WTC11 (cell line): ENCODE measurements at regions not wholly inside any gene's neighbourhood (a gene's known extent, or its start where the extent isn't known, plus 50 kb on each side); places are given as distances from the start of the nearest gene placed in this dataset.

ENCODE experiments used
- ATAC-seq: fragments of 200-7000 bp; cut with Tn5 transposase; 2 replicates; pipeline ENCODE4 v1.10.0; 2021; ENCODE audit warnings: mild to moderate bottlenecking, moderate library complexity
- CTCF ChIA-PET: fragments of 300-600 bp; sonication (Branson Sonifier 250); formaldehyde crosslinking; loops from one replicate; lab custom pipeline; 2021; ENCODE audit warnings: antibody characterized with exemption; lab: Charles Lee
- POLR2A ChIA-PET: fragments of 350-600 bp; sonication (Branson Sonifier 250); formaldehyde crosslinking; loops from one replicate; lab custom pipeline; 2021; ENCODE audit warnings: antibody characterized with exemption; lab: Charles Lee
- DNase-seq: peaks from one replicate; pipeline ENCODE4 v3.0.0; 2021; ENCODE audit warnings: low spot score
- H3K27ac Mint-ChIP-seq: 2 replicates; pipeline ENCODE4 v1.8.0; 2021; ENCODE audit warnings: mixed read lengths
- H3K27me3 Mint-ChIP-seq: 2 replicates; pipeline ENCODE4 v1.8.0; 2021; ENCODE audit warnings: low read depth, mild to moderate bottlenecking, moderate library complexity, mixed read lengths
- H3K36me3 Mint-ChIP-seq: 2 replicates; pipeline ENCODE4 v1.8.0; 2021; ENCODE audit warnings: mixed read lengths
- H3K4me1 Mint-ChIP-seq: 2 replicates; pipeline ENCODE4 v1.8.0; 2022; ENCODE audit warnings: mixed read lengths
- H3K4me3 Mint-ChIP-seq: 2 replicates; pipeline ENCODE4 v1.8.0; 2021; ENCODE audit warnings: mild to moderate bottlenecking, moderate library complexity, mixed read lengths
- H3K9me3 Mint-ChIP-seq: 2 replicates; pipeline ENCODE4 v1.8.0; 2021; ENCODE audit warnings: mixed read lengths
- ATF2 ChIP-seq: sonication (generic); formaldehyde crosslinking; IDR thresholded peaks from 2 replicates; pipeline ENCODE4 v1.8.1; 2022; ENCODE audit warnings: low read depth, missing genetic modification reagents, borderline replicate concordance
- ATF6 ChIP-seq: sonication (generic); formaldehyde crosslinking; IDR thresholded peaks from 2 replicates; pipeline ENCODE4 v1.8.1; 2023; ENCODE audit warnings: mild to moderate bottlenecking, missing genetic modification reagents
- CREB1 ChIP-seq: sonication (generic); formaldehyde crosslinking; IDR thresholded peaks from 2 replicates; pipeline ENCODE4 v1.8.0; 2023; ENCODE audit warnings: mild to moderate bottlenecking, missing genetic modification reagents
- CREM ChIP-seq: sonication (generic); formaldehyde crosslinking; IDR thresholded peaks from 2 replicates; pipeline ENCODE4 v1.8.1; 2022; ENCODE audit warnings: mild to moderate bottlenecking, missing genetic modification reagents, moderate library complexity
- CTCF ChIP-seq: fragments of 200-600 bp; IDR thresholded peaks from 2 replicates; pipeline ENCODE4 v1.8.0; 2022; ENCODE audit warnings: antibody characterized with exemption
- E2F1 ChIP-seq: sonication (generic); formaldehyde crosslinking; IDR thresholded peaks from 2 replicates; pipeline ENCODE4 v1.8.0; 2022; ENCODE audit warnings: mild to moderate bottlenecking, missing genetic modification reagents
- EMX1 ChIP-seq: fragments of 250-450 bp; sonication (Bioruptor Pico); IDR thresholded peaks from 2 replicates; pipeline ENCODE4 v1.8.0; 2021; ENCODE audit warnings: mild to moderate bottlenecking
- HMGA2 ChIP-seq: fragments of 250-450 bp; sonication (Bioruptor Pico); IDR thresholded peaks from 2 replicates; pipeline ENCODE4 v1.4.0; 2021; ENCODE audit warnings: mild to moderate bottlenecking, moderate library complexity
- KAT7 ChIP-seq: sonication (generic); formaldehyde crosslinking; IDR thresholded peaks from 2 replicates; pipeline ENCODE4 v1.8.1; 2023; ENCODE audit warnings: missing genetic modification reagents, mild to moderate bottlenecking, borderline replicate concordance
- MXD4 ChIP-seq: fragments of 250-450 bp; sonication (Bioruptor Pico); IDR thresholded peaks from 2 replicates; pipeline ENCODE4 v1.8.0; 2021; ENCODE audit warnings: mild to moderate bottlenecking, moderate library complexity, borderline replicate concordance
- NR3C1 ChIP-seq: sonication (generic); formaldehyde crosslinking; conservative IDR thresholded peaks from 2 replicates; pipeline ENCODE4 v1.8.1; 2023; ENCODE audit warnings: low read depth, mild to moderate bottlenecking, missing genetic modification reagents
- RELA ChIP-seq: sonication (generic); formaldehyde crosslinking; IDR thresholded peaks from 2 replicates; pipeline ENCODE4 v1.8.1; 2022; ENCODE audit warnings: missing genetic modification reagents, mild to moderate bottlenecking, borderline replicate concordance
- RORB ChIP-seq: fragments of 250-450 bp; sonication (Bioruptor Pico); IDR thresholded peaks from 2 replicates; pipeline ENCODE4 v1.9.0; 2021; ENCODE audit warnings: mild to moderate bottlenecking
- SOX15 ChIP-seq: fragments of 250-450 bp; sonication (Bioruptor Pico); IDR thresholded peaks from 2 replicates; pipeline ENCODE4 v1.9.0; 2021; ENCODE audit warnings: mild to moderate bottlenecking
- ZBTB21 ChIP-seq: sonication (generic); formaldehyde crosslinking; IDR thresholded peaks from 2 replicates; pipeline ENCODE4 v1.8.1; 2023; ENCODE audit warnings: mild to moderate bottlenecking, missing genetic modification reagents, borderline replicate concordance
- ZMAT4 ChIP-seq: fragments of 250-450 bp; sonication (Bioruptor Pico); IDR thresholded peaks from 2 replicates; pipeline ENCODE4 v1.9.0; 2021; ENCODE audit warnings: mild to moderate bottlenecking
- ZNF121 ChIP-seq: sonication (generic); formaldehyde crosslinking; IDR thresholded peaks from 2 replicates; pipeline ENCODE4 v1.8.0; 2023; ENCODE audit warnings: missing genetic modification reagents
- ZNF138 ChIP-seq: sonication (generic); formaldehyde crosslinking; conservative IDR thresholded peaks from 2 replicates; pipeline ENCODE4 v1.8.1; 2022; ENCODE audit warnings: mild to moderate bottlenecking, moderate library complexity, missing genetic modification reagents
- ZNF416 ChIP-seq: fragments of 250-450 bp; sonication (Bioruptor Pico); IDR thresholded peaks from 2 replicates; pipeline ENCODE4 v1.9.0; 2021; ENCODE audit warnings: mild to moderate bottlenecking, inconsistent platforms
- ZSCAN18 ChIP-seq: fragments of 250-450 bp; sonication (Bioruptor Pico); IDR thresholded peaks from 2 replicates; pipeline ENCODE4 v2.1.2; 2022; ENCODE audit warnings: mild to moderate bottlenecking, moderate library complexity
- TF ChIP-seq, protein P1 (sequence below): sonication (generic); formaldehyde crosslinking; IDR thresholded peaks from 2 replicates; pipeline ENCODE4 v1.8.0; 2022; ENCODE audit warnings: mild to moderate bottlenecking, missing genetic modification reagents
- TF ChIP-seq, protein P2 (sequence below): fragments of 250-450 bp; sonication (Bioruptor Pico); IDR thresholded peaks from 2 replicates; pipeline ENCODE4 v1.8.0; 2021; ENCODE audit warnings: mild to moderate bottlenecking

DNA sequence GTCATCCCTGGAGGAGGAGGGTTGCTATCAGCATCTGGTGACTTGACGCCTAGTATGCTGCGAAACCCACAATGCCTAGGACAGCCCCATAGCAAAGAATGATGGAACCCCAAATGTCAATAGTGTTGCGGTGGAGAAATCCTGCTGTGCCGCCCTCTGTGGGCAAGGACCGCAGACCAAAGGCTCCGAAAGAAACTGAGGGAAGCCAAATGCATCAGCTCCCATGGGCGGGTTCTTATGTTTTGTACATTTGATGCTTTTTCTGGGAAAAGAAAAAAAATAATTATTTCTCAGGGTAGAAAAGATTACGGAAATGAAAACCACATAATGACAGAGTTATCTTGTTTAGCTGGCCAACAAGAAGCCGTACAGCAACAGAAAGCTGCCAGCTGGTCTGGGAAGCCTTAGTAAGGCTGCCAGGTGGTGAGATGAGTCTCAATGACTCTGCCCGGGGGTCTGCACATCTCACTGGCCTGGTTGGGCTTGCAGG lies 95.0 kb upstream of the TBL1X start:
- ChIA-PET POLR2A (no interaction called here), CTCF (no interaction called here)
- Mint-ChIP-seq H3K36me3 (no peaks in the 10 kb centered on the region), H3K27ac (no peak overlapping the region), H3K4me3 (no peak overlapping the region), H3K27me3 (no peaks in the 10 kb centered on the region), H3K9me3 (no peaks in the 10 kb centered on the region), H3K4me1 (peaks cover 7% of the 10 kb centered on the region)
- DNase-seq (no peak), ATAC-seq (no peak)
- TF ChIP-seq E2F1 (CRISPR knock-in tag): no peak
- no peak for TF ChIP-seq RELA (CRISPR knock-in tag)
- no peak for TF ChIP-seq ZSCAN18 (CRISPR knock-in tag)
- no peak for TF ChIP-seq EMX1
- TF ChIP-seq, protein P1, sequence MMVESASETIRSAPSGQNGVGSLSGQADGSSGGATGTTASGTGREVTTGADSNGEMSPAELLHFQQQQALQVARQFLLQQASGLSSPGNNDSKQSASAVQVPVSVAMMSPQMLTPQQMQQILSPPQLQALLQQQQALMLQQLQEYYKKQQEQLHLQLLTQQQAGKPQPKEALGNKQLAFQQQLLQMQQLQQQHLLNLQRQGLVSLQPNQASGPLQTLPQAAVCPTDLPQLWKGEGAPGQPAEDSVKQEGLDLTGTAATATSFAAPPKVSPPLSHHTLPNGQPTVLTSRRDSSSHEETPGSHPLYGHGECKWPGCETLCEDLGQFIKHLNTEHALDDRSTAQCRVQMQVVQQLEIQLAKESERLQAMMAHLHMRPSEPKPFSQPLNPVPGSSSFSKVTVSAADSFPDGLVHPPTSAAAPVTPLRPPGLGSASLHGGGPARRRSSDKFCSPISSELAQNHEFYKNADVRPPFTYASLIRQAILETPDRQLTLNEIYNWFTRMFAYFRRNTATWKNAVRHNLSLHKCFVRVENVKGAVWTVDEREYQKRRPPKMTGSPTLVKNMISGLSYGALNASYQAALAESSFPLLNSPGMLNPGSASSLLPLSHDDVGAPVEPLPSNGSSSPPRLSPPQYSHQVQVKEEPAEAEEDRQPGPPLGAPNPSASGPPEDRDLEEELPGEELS (CRISPR knock-in tag): no peak
- TF ChIP-seq CREB1 (CRISPR knock-in tag): no peak
- TF ChIP-seq CREM (CRISPR knock-in tag): no peak
- no peak for TF ChIP-seq CTCF
- no peak for TF ChIP-seq MXD4 (CRISPR knock-in tag)
- no peak for TF ChIP-seq ZNF121
- no peak for TF ChIP-seq ZNF416 (CRISPR knock-in tag)
- no peak for TF ChIP-seq NR3C1 (CRISPR knock-in tag)
- no peak for TF ChIP-seq ZBTB21
- TF ChIP-seq ZMAT4 (CRISPR knock-in tag): no peak

- Mint-ChIP-seq H3K36me3 (no peaks in the 10 kb centered on the region), H3K9me3 (no peaks in the 10 kb centered on the region), H3K27me3 (no peaks in the 10 kb centered on the region), H3K4me1 (peaks cover 7% of the 10 kb centered on the region), H3K4me3 (no peak overlapping the region), H3K27ac (no peak overlapping the region)
- POLR2A ChIA-PET: no interaction called here
- DNase-seq: no peak
- no peak for ATAC-seq
- CTCF ChIA-PET: no interaction called here
- TF ChIP-seq ATF6 (CRISPR knock-in tag) (no peak), CREM (CRISPR knock-in tag) (no peak), ZNF121 (no peak), RORB (CRISPR knock-in tag) (no peak), HMGA2 (CRISPR knock-in tag) (no peak), KAT7 (no peak), ZNF138 (CRISPR knock-in tag) (no peak), ATF2 (CRISPR knock-in tag) (no peak), ZBTB21 (no peak), SOX15 (CRISPR knock-in tag) (no peak)
- TF ChIP-seq, protein P2, sequence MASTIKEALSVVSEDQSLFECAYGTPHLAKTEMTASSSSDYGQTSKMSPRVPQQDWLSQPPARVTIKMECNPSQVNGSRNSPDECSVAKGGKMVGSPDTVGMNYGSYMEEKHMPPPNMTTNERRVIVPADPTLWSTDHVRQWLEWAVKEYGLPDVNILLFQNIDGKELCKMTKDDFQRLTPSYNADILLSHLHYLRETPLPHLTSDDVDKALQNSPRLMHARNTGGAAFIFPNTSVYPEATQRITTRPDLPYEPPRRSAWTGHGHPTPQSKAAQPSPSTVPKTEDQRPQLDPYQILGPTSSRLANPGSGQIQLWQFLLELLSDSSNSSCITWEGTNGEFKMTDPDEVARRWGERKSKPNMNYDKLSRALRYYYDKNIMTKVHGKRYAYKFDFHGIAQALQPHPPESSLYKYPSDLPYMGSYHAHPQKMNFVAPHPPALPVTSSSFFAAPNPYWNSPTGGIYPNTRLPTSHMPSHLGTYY (CRISPR knock-in tag): no peak
Measured at GRCh38 chrX:9370893-9371292, 94.0 kb upstream of the TBL1X start.
